ENCODE measurements at regions not wholly inside any gene's neighbourhood (a gene's known extent, or its start where the extent isn't known, plus 50 kb on each side); places are given as distances from the start of the nearest gene placed in this dataset.

DNA sequence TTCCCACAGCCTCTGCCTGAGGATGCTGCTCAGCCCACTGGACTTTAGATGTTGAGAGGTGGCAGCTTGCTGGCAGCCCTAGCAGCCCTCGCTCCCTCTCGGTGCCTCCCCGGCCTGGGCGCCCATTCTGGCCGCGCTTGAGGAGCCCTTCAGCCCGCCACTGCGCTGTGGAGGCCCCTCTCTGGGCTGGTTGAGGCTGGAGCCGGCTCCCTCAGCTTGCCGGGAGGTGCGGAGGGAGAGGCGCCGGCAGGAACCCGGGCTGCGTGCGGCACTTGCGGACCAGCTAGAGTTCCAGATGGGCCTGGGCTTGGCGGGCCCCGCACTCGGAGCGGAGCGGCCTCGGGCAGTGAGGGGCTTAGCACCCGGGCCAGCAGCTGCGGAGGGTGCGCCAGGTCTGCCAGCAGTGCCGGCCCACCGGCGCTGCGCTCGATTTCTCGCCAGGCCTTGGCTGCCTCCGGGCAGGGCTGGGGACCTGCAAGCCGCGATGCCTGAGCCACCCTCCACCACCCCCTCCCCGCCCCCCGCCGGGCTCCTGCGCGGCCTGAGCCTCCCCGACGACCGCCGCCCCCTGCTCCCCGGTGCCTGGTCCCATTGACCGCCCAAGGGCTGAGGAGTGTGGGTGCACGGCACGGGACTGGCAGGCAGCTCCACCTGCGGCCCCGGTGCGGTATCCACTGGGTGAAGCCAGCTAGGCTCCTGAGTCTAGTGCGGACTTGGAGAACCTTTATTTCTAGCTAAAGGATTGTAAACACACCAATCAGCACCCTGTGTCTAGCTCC is 446.2 kb downstream of the INSC start:
- no peak for TF ChIP-seq POLR2AphosphoS5 (IDR thresholded peaks at IDR 0.05; ENCODE audit: low read depth, low read length)
- TF ChIP-seq, protein P1, sequence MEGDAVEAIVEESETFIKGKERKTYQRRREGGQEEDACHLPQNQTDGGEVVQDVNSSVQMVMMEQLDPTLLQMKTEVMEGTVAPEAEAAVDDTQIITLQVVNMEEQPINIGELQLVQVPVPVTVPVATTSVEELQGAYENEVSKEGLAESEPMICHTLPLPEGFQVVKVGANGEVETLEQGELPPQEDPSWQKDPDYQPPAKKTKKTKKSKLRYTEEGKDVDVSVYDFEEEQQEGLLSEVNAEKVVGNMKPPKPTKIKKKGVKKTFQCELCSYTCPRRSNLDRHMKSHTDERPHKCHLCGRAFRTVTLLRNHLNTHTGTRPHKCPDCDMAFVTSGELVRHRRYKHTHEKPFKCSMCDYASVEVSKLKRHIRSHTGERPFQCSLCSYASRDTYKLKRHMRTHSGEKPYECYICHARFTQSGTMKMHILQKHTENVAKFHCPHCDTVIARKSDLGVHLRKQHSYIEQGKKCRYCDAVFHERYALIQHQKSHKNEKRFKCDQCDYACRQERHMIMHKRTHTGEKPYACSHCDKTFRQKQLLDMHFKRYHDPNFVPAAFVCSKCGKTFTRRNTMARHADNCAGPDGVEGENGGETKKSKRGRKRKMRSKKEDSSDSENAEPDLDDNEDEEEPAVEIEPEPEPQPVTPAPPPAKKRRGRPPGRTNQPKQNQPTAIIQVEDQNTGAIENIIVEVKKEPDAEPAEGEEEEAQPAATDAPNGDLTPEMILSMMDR (IDR thresholded peaks at IDR 0.05), result no peak

All from Panc1 (cell line).